ENCODE measurements at regions not wholly inside any gene's neighbourhood (a gene's known extent, or its start where the extent isn't known, plus 50 kb on each side); places are given as distances from the start of the nearest gene placed in this dataset.

GRCh38 chr15:61715082-61715481, 345.2 kb downstream of the VPS13C start:
- Histone ChIP-seq H4K20me1 (replicated peaks; ENCODE audit: control insufficient read depth, insufficient read depth, low read length) (no peaks in the 10 kb centered on the region), H3K9ac (ENCODE audit: insufficient read depth in 1 of 2, low read depth in 2 of 2, low read length in 2 of 2) (no peak overlapping the region), H3K9me3 (replicated peaks; ENCODE audit: control insufficient read depth, insufficient read depth, low read depth, low read length) (no peaks in the 10 kb centered on the region), H3K27me3 (ENCODE audit: control insufficient read depth in 2 of 2, insufficient read depth in 2 of 2, low read length in 2 of 2) (no peaks in the 10 kb centered on the region), H3K4me1 (replicated peaks in 1 of 2; ENCODE audit: control insufficient read depth in 2 of 2, insufficient read depth in 2 of 2, low read length in 2 of 2) (no peaks in the 10 kb centered on the region), H3K27ac (ENCODE audit: extremely low read depth, low read depth, low read length) (no peak overlapping the region), H3K4me3 (no peak overlapping the region), H3K4me2 (ENCODE audit: insufficient read depth, low read length) (no peak overlapping the region), H3K9me1 (ENCODE audit: control insufficient read depth, insufficient read depth, low read length) (no peaks in the 10 kb centered on the region), H2AFZ (ENCODE audit: low read depth, low read length) (no peak overlapping the region), H3K79me2 (ENCODE audit: control insufficient read depth, insufficient read depth, low read length) (no peaks in the 10 kb centered on the region), H3K36me3 (ENCODE audit: control insufficient read depth, insufficient read depth, low read length) (no peaks in the 10 kb centered on the region)
- BruUV-seq (replicated peaks): no TSS peak
- POLR2A ChIA-PET: no interaction called here
- no peak for FAIRE-seq
- TF ChIP-seq TCF15 (CRISPR knock-in tag; IDR thresholded peaks at IDR 0.05): no peak
- TF ChIP-seq RBM34 (IDR thresholded peaks at IDR 0.05; ENCODE audit: borderline replicate concordance, insufficient read depth, low read length): no peak
- TF ChIP-seq ZNF212 (CRISPR knock-in tag; IDR thresholded peaks at IDR 0.05): no peak
- TF ChIP-seq FOXM1 (IDR thresholded peaks at IDR 0.05; ENCODE audit: low read depth): no peak
- no peak for TF ChIP-seq FOXM1 (CRISPR knock-in tag; IDR thresholded peaks at IDR 0.05; ENCODE audit: low read depth)
- no peak for TF ChIP-seq KAT8 (IDR thresholded peaks at IDR 0.05; ENCODE audit: low read depth)
- TF ChIP-seq KAT7 (CRISPR knock-in tag; IDR thresholded peaks at IDR 0.05; ENCODE audit: borderline replicate concordance): no peak
- TF ChIP-seq STAT5B (CRISPR knock-in tag; IDR thresholded peaks at IDR 0.05): no peak
- TF ChIP-seq DACH1 (IDR thresholded peaks at IDR 0.05; ENCODE audit: partially characterized antibody): no peak
- TF ChIP-seq PREB (CRISPR knock-in tag; IDR thresholded peaks at IDR 0.05): no peak
- TF ChIP-seq E2F1 (CRISPR knock-in tag; IDR thresholded peaks at IDR 0.05): no peak
- TF ChIP-seq ZNF263 (CRISPR knock-in tag; IDR thresholded peaks at IDR 0.05; ENCODE audit: borderline replicate concordance): no peak
- TF ChIP-seq ZNF280A (IDR thresholded peaks at IDR 0.05; ENCODE audit: low read depth, partially characterized antibody): no peak
- TF ChIP-seq GTF2E2 (tag; IDR thresholded peaks at IDR 0.05): no peak
- no peak for TF ChIP-seq ZBTB34 (CRISPR knock-in tag; IDR thresholded peaks at IDR 0.05)
- DNase-seq (ENCODE audit: extremely low read depth in 1 of 4, low spot score in 3 of 4): no peak
- ATAC-seq: no peak
- CTCF ChIA-PET (ENCODE audit: low intra/inter-chr PET ratio): no interaction called here
- in situ Hi-C loops (cut with MboI) (no loop called here), intact Hi-C loops (cut with micrococcal nuclease) (no loop called here)

All from K562 (cell line).